Astrocyte of the spinal cord (primary cell): ENCODE measurements at regions not wholly inside any gene's neighbourhood (a gene's known extent, or its start where the extent isn't known, plus 50 kb on each side); places are given as distances from the start of the nearest gene placed in this dataset.
"Not testable (repeated sequence)": the region's sequence is repeated elsewhere in the genome, so short reads cannot be mapped to it uniquely, and the experiment has no call there.

Experiments
- DNase-seq: peaks from one replicate; pipeline ENCODE4 v3.0.0; 2011; ENCODE audit warnings: low read depth, low spot score
- H3K4me3 ChIP-seq: 2 replicates; pipeline ENCODE4 v1.5.1; 2011; ENCODE audit warnings: low read depth, mild to moderate bottlenecking, low read length, moderate library complexity
- in situ Hi-C: cut with HindIII; loops from 2 replicates; pipeline ENCODE4 v1.10.0; 2017; ENCODE audit warnings: low sequenced_read_pairs
- TF ChIP-seq, protein P1 (sequence below): IDR thresholded peaks from 2 replicates; pipeline ENCODE4 v1.5.1; 2012; ENCODE audit warnings: low read depth, mild to moderate bottlenecking, low read length, inconsistent platforms

DNA sequence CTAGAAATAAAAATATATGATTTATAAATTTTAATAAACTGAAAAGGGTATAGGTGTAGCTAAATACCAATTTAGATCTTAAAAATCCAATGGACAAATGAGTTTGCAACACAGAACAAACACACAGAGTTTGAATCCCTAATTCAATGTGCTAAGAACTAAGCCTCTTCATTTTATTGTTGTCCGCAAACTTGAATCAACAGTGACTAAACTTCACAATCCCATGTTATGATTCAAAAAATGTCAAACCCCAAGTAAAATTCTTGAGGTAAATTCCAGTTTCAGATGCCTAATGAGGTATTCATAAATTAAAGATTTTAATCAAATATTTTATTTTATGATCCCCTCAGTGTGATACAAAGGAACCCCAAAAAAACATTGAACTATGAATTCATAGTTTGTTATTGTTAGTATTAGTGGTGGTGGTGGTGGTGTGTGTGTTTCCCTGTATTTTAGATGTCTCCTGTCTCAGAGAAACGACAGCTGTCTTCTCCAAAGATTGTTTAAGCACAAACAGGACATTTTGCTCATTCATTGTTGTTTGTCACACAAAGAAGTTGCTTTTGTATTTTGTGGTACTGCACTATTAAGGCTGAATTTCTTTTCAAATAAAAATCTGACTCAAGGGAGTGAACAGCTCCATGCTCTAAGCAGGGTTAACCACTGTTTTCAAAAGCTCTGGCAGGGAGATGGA lies 259.8 kb downstream of the OSR1 start:
- in situ Hi-C loops = no loop called here
- DNase-seq = no peak
- TF ChIP-seq, protein P1, sequence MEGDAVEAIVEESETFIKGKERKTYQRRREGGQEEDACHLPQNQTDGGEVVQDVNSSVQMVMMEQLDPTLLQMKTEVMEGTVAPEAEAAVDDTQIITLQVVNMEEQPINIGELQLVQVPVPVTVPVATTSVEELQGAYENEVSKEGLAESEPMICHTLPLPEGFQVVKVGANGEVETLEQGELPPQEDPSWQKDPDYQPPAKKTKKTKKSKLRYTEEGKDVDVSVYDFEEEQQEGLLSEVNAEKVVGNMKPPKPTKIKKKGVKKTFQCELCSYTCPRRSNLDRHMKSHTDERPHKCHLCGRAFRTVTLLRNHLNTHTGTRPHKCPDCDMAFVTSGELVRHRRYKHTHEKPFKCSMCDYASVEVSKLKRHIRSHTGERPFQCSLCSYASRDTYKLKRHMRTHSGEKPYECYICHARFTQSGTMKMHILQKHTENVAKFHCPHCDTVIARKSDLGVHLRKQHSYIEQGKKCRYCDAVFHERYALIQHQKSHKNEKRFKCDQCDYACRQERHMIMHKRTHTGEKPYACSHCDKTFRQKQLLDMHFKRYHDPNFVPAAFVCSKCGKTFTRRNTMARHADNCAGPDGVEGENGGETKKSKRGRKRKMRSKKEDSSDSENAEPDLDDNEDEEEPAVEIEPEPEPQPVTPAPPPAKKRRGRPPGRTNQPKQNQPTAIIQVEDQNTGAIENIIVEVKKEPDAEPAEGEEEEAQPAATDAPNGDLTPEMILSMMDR = no peak
- no peak overlapping the region for H3K4me3 ChIP-seq

DNA sequence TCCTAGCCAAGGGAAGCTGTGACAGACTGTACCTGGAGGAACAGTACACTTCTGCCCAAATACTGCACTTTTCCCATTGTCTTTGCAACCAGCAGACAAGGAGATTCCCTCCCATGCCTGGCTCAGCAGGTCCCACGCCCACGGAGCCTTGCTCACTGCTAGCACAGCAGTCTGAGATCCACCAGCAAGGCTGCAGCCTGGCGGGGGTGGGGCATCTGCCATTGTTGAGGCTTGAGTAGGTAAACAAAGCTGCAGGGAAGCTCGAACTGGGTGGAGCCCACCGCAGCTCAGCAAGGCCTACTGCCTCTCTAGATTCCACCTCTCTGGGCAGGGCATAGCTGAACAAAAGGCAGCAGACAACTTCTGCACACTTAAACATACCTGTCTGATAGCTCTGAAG lies 268.9 kb downstream of the OSR1 start:
- in situ Hi-C loops, H3K4me3 ChIP-seq, DNase-seq: not testable (repeated sequence)

DNA sequence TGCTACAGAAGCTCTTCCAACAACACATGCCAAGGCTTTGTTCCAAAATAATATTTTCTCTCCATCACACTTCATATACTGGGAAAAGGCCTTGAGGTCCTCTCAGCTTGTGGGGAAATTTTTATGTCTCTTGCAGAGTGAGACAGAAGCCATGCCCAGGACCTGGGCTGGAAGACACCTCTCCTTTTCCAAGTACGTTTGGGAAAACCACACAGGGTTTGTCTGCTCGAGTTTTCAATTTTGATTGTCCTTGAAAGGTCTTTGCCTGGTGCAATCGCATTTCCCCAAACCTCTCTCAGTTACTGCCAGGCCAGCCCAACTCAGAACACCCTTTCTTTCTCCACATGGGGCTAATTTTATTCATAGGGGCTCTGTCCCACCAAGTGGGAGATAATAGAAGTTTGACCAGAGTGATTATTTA lies 272.2 kb downstream of the OSR1 start:
- H3K4me3 ChIP-seq = no peak overlapping the region
- TF ChIP-seq, protein P1 = no peak
- in situ Hi-C loops = no loop called here
- no peak for DNase-seq

DNA sequence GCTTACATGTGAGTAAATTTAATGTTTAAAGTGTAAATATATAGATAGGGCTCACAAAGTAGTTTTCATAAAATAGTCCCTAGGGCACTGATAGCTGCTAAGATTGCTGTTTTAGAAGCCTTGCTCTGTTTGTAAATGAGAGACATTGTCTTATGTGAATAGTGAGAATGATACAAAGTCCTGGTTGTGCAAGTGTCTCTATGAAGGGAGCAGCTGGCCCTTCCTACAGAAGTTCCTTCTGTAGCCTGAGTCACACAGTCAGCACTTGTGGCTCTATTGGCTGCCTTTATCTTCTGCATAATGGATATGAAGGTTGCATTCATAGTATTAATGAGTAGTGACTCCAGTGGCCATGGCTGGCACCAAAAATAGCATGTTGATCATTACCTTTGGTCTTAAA lies 279.7 kb downstream of the OSR1 start:
- DNase-seq = no peak
- TF ChIP-seq, protein P1 = no peak
- H3K4me3 ChIP-seq = no peak overlapping the region
- in situ Hi-C loops = no loop called here

DNA sequence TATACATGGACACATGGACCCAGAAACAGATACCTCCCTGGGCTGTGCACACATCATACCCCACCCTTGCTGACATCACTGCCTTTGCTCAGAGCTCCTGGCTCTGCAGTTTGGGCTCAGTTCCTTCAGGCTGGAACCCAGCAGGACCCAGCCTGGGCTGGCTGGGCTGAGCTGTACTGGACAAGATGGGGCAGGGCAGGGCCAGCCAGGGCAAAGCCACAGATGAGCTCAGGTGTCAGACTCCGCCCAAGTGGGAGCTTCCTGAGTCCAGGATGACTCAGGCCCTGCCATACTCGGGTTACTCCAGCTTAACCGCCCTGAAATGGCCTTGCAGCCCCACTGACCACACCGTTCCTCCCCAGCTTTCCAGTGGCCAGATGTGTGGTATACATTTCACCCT lies 284.9 kb downstream of the OSR1 start:
- DNase-seq = peak; percentile 80
- in situ Hi-C loops = no loop called here
- TF ChIP-seq, protein P1 = no peak
- no peak overlapping the region for H3K4me3 ChIP-seq

DNA sequence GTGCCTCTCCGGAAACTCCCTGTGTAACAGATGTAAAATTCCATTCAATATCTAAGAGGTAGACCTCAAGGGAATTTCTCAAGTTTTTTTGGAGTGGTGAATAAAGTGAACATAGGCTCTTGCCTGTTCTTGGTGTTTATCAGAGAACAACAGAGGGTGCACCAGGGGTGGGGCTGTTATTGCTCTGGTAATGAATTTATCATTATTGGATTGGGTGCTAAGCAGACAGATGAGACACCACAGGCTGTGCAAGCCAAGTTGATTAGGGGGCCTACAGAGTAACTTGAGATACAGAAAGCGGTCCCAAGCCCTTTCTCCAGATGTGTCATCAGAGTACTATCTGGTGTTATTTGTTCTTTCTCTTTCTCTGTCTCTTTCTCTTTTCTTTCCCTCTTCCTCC lies 286.3 kb downstream of the OSR1 start:
- DNase-seq = no peak
- in situ Hi-C loops = no loop called here

DNA sequence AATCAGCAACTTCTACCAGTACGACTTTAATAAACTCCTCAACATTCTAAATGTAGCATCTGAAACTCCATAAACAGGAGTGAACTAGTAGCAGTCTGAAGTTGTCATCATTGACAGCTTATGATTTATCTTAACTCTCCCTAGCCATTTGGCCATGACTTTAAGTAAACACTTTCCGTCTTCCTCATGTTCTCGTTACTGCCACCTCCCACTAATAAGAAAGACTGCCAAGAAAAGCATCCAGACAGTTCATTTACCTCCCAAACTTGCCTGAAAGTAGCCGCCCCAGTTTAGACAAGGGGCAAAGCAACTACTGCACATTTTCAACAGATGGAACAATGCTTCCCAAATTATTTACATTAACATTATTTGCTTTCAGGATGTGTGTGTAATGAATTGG lies 287.5 kb downstream of the OSR1 start:
- no peak for DNase-seq
- TF ChIP-seq, protein P1 = no peak
- H3K4me3 ChIP-seq = no peak overlapping the region
- in situ Hi-C loops = no loop called here

More for the DNA sequence above, 286.3 kb downstream of the OSR1 start:
- no peak overlapping the region for H3K4me3 ChIP-seq
- TF ChIP-seq, protein P1 = no peak
